Left ventricle myocardium inferior (tissue), 1 donor: ENCODE measurements at regions not wholly inside any gene's neighbourhood (a gene's known extent, or its start where the extent isn't known, plus 50 kb on each side); places are given as distances from the start of the nearest gene placed in this dataset.
A peak's percentile ranks its signal among the peaks of the same experiment; 100 is the strongest.

Experiments
- DNase-seq: peaks from one replicate; pipeline ENCODE4 v3.0.0-alpha.2; 2020
- H3K27ac ChIP-seq: fragments of 200-600 bp; replicated peaks from 2 replicates; pipeline ENCODE4 v1.8.0; 2021
- H3K27me3 ChIP-seq: fragments of 200-600 bp; 2 replicates; pipeline ENCODE4 v1.8.0; 2021; ENCODE audit warnings: low read depth
- H3K36me3 ChIP-seq: fragments of 200-600 bp; 2 replicates; pipeline ENCODE4 v1.8.0; 2021
- H3K4me1 ChIP-seq: fragments of 200-600 bp; 2 replicates; pipeline ENCODE4 v1.8.0; 2021
- H3K4me3 ChIP-seq: fragments of 200-600 bp; 2 replicates; pipeline ENCODE4 v1.8.0; 2021; ENCODE audit warnings: mild to moderate bottlenecking, moderate library complexity
- H3K9me3 ChIP-seq: fragments of 200-600 bp; replicated peaks from 2 replicates; pipeline ENCODE4 v1.8.0; 2021
- CTCF ChIP-seq: fragments of 200-600 bp; IDR thresholded peaks from 2 replicates; pipeline ENCODE4 v1.8.0; 2021; ENCODE audit warnings: antibody characterized with exemption, mild to moderate bottlenecking, borderline replicate concordance
- intact Hi-C: fragments of 100-400 bp; cut with micrococcal nuclease; formaldehyde crosslinking; loops from one replicate; pipeline ENCODE4 v1.11.0; 2022
- donor health status: DM: no; HTN: yes; CAD: no; lungs with severe emphysema.

- Histone ChIP-seq H3K36me3 (no peaks in the 10 kb centered on the region), H3K4me1 (peaks cover 8% of the 10 kb centered on the region), H3K9me3 (peaks cover 6% of the 10 kb centered on the region), H3K4me3 (no peak overlapping the region), H3K27ac (no peak overlapping the region), H3K27me3 (peaks cover 8% of the 10 kb centered on the region)
- no peak for TF ChIP-seq CTCF
- no peak for DNase-seq
- intact Hi-C loops, result no loop called here
Measured at GRCh38 chr9:129442803-129443511, 177.9 kb downstream of the C9orf50 start.

GRCh38 chr9:129441852-129442251, 179.0 kb downstream of the C9orf50 start:
- TF ChIP-seq CTCF, result no peak
- peaks cover 19% of the 10 kb centered on the region for H3K27me3 ChIP-seq
- no peak overlapping the region for H3K4me3 ChIP-seq
- DNase-seq, result no peak
- intact Hi-C loops, result no loop called here
- H3K27ac ChIP-seq, result no peak overlapping the region
- H3K4me1 ChIP-seq, result peaks cover 19% of the 10 kb centered on the region
- H3K36me3 ChIP-seq, result no peaks in the 10 kb centered on the region
- H3K9me3 ChIP-seq, result peaks cover 5% of the 10 kb centered on the region

GRCh38 chr9:129440435-129441186, 180.3 kb downstream of the C9orf50 start:
- no peak for DNase-seq
- intact Hi-C loops, result no loop called here

GRCh38 chr9:129439242-129439641, 181.7 kb downstream of the C9orf50 start:
- Histone ChIP-seq H3K4me1 (peaks cover 24% of the 10 kb centered on the region), H3K9me3 (no peaks in the 10 kb centered on the region), H3K4me3 (no peak overlapping the region), H3K27ac (no peak overlapping the region), H3K36me3 (no peaks in the 10 kb centered on the region), H3K27me3 (peaks cover 19% of the 10 kb centered on the region)
- DNase-seq, result no peak
- no peak for TF ChIP-seq CTCF
- intact Hi-C loops, result no loop called here

More at GRCh38 chr9:129440435-129441186, 180.3 kb downstream of the C9orf50 start:
- no peaks in the 10 kb centered on the region for H3K9me3 ChIP-seq
- no peak overlapping the region for H3K27ac ChIP-seq
- H3K4me1 ChIP-seq, result peaks cover 24% of the 10 kb centered on the region
- H3K4me3 ChIP-seq, result no peak overlapping the region
- H3K36me3 ChIP-seq, result no peaks in the 10 kb centered on the region
- TF ChIP-seq CTCF, result no peak
- H3K27me3 ChIP-seq, result peaks cover 19% of the 10 kb centered on the region

GRCh38 chr9:129437626-129438323, 183.1 kb downstream of the C9orf50 start:
- peaks cover 26% of the 10 kb centered on the region for H3K4me1 ChIP-seq
- H3K36me3 ChIP-seq, result no peaks in the 10 kb centered on the region
- intact Hi-C loops, result no loop called here
- TF ChIP-seq CTCF, result no peak
- H3K4me3 ChIP-seq, result peak overlapping the region; percentile 71
- H3K27me3 ChIP-seq, result peaks cover 19% of the 10 kb centered on the region
- no peak for DNase-seq
- no peaks in the 10 kb centered on the region for H3K9me3 ChIP-seq
- H3K27ac ChIP-seq, result peak overlapping the region; percentile 81
